HG03565 (cell line): ENCODE measurements at regions not wholly inside any gene's neighbourhood (a gene's known extent, or its start where the extent isn't known, plus 50 kb on each side); places are given as distances from the start of the nearest gene placed in this dataset.

Experiments
- ATAC-seq: cut with Tn5 transposase; IDR thresholded peaks from one replicate; pipeline ENCODE4 v1.9.1; 2021; ENCODE audit warnings: mild to moderate bottlenecking, moderate library complexity; ENCODE audit not compliant: unreplicated experiment

- ATAC-seq, result no peak
Observed at GRCh38 chr7:13028825-13029099, 341.3 kb downstream of the ARL4A start.

- no peak for ATAC-seq
Observed at GRCh38 chr7:13031468-13031867, 344.0 kb downstream of the ARL4A start.

- ATAC-seq, result no peak
Observed at GRCh38 chr7:13032084-13032483, 344.7 kb downstream of the ARL4A start.

GRCh38 chr7:13032576-13032975, 345.1 kb downstream of the ARL4A start:
- ATAC-seq, result no peak

- no peak for ATAC-seq
Observed at GRCh38 chr7:13034693-13035092, 347.3 kb downstream of the ARL4A start.

GRCh38 chr7:13035233-13035632, 347.8 kb downstream of the ARL4A start:
- ATAC-seq, result no peak

- no peak for ATAC-seq
Observed at GRCh38 chr7:13036256-13036780, 348.9 kb downstream of the ARL4A start.

- no peak for ATAC-seq
Observed at GRCh38 chr7:13037216-13037615, 349.8 kb downstream of the ARL4A start.

GRCh38 chr7:13041368-13041988, 354.0 kb downstream of the ARL4A start:
- no peak for ATAC-seq

GRCh38 chr7:13042605-13043236, 355.3 kb downstream of the ARL4A start:
- ATAC-seq, result no peak

GRCh38 chr7:13044309-13044708, 356.9 kb downstream of the ARL4A start:
- no peak for ATAC-seq

GRCh38 chr7:13047061-13047460, 359.6 kb downstream of the ARL4A start:
- ATAC-seq, result no peak

GRCh38 chr7:13049946-13050345, 362.5 kb downstream of the ARL4A start:
- no peak for ATAC-seq

GRCh38 chr7:13050703-13051102, 363.3 kb downstream of the ARL4A start:
- no peak for ATAC-seq

GRCh38 chr7:13055732-13056368, 368.4 kb downstream of the ARL4A start:
- ATAC-seq, result peak; percentile 22

- ATAC-seq, result peak; percentile 93
Observed at GRCh38 chr7:13057462-13058200, 370.2 kb downstream of the ARL4A start.

GRCh38 chr7:13060173-13060572, 372.7 kb downstream of the ARL4A start:
- no peak for ATAC-seq

- no peak for ATAC-seq
Observed at GRCh38 chr7:13061115-13061514, 373.7 kb downstream of the ARL4A start.

GRCh38 chr7:13062631-13063030, 375.2 kb downstream of the ARL4A start:
- no peak for ATAC-seq

- ATAC-seq, result no peak
Observed at GRCh38 chr7:13067036-13067435, 379.6 kb downstream of the ARL4A start.

GRCh38 chr7:13068032-13068431, 380.6 kb downstream of the ARL4A start:
- no peak for ATAC-seq

GRCh38 chr7:13069841-13070240, 382.4 kb downstream of the ARL4A start:
- no peak for ATAC-seq
